NCI-H187 treated with DMSO at 0.1 percent for 48 hours (cell line): ENCODE measurements at regions not wholly inside any gene's neighbourhood (a gene's known extent, or its start where the extent isn't known, plus 50 kb on each side); places are given as distances from the start of the nearest gene placed in this dataset.
"Not testable (repeated sequence)": the region's sequence is repeated elsewhere in the genome, so short reads cannot be mapped to it uniquely, and the experiment has no call there.

ENCODE experiments used
- DNase-seq: peaks from one replicate; lab custom pipeline; 2025; lab: John Stamatoyannopoulos, UW

GRCh38 chr5:124176692-124177091 lies 569.7 kb downstream of the ZNF608 start:
- DNase-seq, result no peak

DNA sequence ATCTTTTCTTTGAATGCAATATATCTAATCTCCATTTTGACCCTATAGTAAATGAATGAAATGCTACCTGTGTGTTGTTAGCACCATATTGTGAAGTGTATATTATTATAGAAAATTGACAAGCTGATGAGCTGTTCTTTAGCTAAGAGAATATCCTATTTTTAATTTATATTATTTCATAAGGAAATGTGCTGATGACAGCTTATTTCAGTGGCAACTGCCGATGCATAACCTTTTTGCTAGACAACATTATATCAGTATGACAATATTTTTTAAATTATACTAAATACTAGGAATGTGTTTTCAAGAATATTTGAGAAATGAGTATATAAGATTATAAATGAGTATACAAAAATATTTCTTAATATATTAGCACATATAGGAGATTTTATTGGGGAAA lies 573.1 kb downstream of the ZNF608 start:
- no peak for DNase-seq

- DNase-seq, result no peak
Observed at GRCh38 chr5:124172389-124173003, 573.9 kb downstream of the ZNF608 start.

- DNase-seq, result not testable (repeated sequence)
Observed at GRCh38 chr5:124168093-124168492, 578.3 kb downstream of the ZNF608 start.

DNA sequence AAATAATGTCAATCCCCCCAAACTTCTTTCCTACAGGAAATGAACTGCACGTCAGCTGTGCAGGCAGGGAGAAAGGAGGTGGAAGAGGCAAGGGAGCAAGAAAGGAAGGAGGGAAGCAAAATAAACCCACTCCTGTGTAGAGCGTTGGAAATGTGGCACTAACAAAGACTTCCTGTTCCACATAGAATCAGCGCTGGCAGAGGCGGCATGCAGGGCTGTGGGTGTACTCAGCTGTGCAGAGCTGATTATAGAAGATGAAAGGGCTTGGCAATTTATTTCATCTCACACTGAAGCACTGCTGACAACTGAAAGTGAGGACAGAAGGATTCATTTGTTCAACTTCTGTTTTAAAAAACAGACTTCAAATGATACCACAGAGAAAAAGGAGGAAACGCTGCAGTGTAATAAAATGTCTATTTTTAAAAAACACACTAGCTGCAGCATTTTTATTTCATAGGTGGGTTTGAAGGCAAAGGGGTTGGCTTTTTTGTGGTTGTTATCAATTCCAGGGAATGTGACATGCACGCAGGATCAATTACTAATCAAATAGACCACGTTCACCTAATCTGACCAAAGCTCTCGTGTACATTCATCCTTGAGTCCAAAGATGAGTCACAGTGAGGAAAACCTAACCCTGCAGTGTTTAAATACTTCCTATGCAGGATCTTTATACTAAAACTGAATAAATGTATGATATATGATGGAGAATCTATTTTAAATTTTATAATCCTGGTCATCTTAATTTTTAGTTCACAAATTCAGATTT lies 583.5 kb downstream of the ZNF608 start:
- DNase-seq, result no peak

GRCh38 chr5:124161266-124161665 lies 585.2 kb downstream of the ZNF608 start:
- no peak for DNase-seq

DNA sequence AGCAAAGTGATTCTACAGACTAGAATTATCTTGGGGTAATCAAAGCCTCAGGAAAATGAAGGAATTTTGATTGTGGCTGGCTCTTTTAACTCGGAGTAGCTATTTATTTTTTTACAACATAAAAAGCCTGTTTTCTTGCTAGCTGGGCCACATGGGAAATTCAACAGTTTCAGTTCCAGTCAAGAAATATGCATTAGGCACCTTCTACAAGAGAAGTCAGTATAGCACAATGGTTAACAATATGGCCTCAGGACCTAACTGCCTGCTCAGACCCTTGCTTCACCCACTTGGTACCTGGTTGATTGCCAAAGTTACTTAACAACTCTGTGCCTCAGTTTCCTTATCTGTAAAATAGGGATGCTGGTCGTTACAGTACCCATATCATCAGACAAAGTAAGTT lies 586.2 kb downstream of the ZNF608 start:
- no peak for DNase-seq

GRCh38 chr5:124157320-124157719 lies 589.1 kb downstream of the ZNF608 start:
- DNase-seq, result no peak

DNA sequence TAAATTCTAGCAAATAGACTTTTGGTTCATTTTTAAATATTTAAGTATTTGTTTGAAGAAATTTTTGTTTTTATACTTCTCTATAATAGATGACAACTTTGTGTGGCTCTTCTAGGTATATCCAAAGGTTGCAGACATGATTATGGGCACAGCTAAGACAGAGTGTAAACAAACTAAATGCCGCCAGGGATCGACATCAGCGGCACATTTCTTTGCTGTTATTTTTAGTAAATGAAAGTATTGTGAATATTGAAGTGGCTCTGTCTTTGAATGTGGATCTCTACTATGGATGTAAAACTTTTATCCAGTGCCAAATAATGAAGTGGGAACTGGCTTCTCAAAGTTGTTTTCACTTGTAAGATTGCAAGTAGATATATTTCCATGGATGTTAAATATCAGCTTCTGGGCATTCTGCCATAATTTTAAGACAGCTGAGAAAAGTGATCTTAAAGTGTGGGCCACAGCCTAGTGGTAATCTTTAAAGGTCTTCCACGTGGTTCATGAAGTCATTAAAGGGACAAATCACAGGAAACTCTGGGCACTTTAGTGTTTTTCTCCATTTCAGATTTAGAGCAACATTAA lies 589.9 kb downstream of the ZNF608 start:
- no peak for DNase-seq

DNA sequence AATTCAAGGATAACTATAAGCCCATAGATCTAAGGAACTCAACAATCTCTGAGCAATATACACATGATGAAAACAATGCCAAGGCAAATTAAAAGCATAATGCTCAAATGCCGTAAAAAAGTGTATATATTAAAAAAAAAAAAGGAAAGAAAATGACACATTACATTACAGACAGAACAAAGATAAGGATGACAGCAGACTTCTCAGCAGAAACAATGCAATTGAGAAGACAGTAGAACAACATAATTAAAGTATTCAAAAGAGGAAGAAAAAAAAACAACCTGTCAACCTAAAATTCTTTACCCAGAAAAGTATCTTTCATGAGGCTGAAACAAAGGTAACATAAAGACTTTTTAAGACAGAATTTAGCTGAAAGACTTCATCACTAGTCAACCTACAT lies 591.7 kb downstream of the ZNF608 start:
- DNase-seq, result no peak

DNA sequence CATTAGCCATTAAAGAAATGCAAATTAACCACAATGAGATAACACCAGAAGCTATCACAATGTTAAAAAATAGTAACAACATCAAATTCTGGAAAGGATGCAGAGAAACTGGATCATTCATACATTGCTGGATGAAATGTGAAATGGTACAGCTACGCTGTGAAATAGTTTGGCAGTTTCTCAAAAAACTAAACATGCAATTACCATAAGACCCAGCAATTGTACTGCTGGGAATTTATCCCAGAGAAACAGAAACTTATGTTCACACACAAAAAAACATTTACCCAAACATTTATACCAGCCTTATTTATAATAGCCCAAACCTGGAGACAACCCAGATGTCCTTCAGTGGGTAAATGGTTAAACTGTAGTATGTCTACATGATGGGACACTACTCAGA lies 592.9 kb downstream of the ZNF608 start:
- no peak for DNase-seq

- DNase-seq, result no peak
Observed at GRCh38 chr5:124148574-124148973, 597.9 kb downstream of the ZNF608 start.

DNA sequence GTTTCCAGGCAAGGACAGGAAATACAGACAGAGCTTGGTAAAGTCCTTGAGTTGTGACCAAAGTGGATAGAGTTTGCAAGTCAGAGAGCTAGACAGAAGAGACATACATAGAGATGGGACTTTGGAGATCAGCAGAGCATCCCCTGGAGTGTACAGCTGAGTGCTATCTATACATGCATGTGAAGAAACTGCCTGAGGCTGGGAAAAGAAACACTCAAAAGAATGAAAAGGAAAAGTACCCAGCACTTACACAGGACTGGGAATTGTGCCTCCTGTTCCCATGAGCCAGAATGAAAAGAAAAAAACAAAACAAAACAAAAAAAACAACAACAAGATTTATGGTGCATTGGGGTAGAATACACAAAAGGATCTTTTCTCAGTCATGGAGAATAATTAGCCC lies 606.4 kb downstream of the ZNF608 start:
- DNase-seq, result no peak

DNA sequence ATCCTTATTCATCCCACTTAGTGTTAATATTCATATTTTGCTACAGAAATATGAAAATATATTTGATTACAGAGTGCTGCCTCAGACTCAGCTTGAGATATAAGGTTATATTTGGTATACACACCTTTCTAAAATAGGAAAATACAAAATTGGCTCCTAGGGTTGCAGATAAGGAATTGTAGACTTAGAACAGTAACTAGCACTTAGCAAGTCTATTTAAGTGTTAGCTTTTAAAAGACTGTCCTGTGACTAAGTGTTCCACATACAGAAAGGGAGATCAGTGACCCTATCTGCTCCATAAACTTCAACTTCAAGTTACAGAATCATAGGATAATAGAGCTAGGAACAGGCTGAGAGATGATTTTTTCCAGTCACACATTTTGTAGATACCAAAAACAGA lies 607.0 kb downstream of the ZNF608 start:
- no peak for DNase-seq

- DNase-seq, result no peak
Observed at GRCh38 chr5:124136609-124137008, 609.8 kb downstream of the ZNF608 start.

DNA sequence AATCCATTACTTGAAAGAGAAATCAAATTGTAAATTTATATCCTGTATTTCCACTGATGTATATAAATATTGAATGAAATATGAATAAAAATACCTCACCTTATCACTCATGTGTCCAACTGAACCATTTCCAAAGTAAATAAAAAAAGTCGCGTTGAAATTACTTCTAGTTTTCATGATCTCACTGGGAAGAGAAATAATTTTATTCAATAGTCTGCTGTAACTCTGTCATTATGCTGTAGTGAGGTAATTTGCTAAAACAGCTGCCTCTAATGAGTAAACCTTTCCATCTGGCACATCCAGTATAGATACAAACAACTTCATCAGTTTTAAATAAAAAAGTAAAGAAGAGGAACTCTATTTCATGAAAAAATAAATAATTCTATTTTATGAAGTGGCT lies 611.5 kb downstream of the ZNF608 start:
- DNase-seq, result no peak

GRCh38 chr5:124133406-124133805 lies 613.0 kb downstream of the ZNF608 start:
- DNase-seq, result no peak

- no peak for DNase-seq
Observed at GRCh38 chr5:124132843-124133242, 613.6 kb downstream of the ZNF608 start.

DNA sequence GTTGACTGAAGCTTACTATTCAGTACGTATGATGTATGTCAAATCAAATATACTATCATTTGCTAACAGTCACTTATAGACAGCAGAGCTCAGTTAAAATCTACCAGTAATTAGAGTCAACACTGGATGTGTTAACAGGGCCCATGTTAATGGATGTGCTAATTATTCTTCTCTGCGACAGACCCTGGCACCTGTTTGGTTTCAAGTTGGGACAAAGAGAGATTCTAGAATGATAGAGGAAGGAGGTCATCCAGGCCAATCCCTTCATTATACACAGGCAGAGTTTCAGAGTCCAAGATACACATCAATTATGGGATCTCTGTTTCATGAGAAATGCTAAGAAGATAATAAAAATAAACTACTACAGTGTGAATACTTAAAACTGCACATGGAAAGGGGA lies 615.0 kb downstream of the ZNF608 start:
- DNase-seq, result no peak

DNA sequence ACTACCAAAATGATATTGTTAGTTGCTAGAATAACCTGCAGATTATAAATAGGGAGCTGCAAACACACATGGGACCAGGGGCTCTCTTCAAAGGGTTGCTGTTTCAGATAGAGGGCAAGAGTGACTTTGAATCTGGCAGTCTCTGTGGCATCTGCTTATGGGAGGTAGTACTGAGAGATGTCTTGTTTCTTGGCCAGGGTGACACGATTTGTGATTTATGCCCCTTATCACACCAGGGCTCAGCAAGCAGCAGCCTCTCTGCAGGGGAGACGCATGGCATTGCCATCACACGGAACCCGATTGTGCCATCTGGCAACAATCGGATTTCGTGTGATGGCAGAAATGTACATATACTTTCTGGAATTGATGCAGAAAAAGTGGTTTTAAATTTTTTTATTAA lies 615.6 kb downstream of the ZNF608 start:
- no peak for DNase-seq

GRCh38 chr5:124128867-124129266 lies 616.9 kb downstream of the CSNK1G3 start:
- DNase-seq, result no peak

DNA sequence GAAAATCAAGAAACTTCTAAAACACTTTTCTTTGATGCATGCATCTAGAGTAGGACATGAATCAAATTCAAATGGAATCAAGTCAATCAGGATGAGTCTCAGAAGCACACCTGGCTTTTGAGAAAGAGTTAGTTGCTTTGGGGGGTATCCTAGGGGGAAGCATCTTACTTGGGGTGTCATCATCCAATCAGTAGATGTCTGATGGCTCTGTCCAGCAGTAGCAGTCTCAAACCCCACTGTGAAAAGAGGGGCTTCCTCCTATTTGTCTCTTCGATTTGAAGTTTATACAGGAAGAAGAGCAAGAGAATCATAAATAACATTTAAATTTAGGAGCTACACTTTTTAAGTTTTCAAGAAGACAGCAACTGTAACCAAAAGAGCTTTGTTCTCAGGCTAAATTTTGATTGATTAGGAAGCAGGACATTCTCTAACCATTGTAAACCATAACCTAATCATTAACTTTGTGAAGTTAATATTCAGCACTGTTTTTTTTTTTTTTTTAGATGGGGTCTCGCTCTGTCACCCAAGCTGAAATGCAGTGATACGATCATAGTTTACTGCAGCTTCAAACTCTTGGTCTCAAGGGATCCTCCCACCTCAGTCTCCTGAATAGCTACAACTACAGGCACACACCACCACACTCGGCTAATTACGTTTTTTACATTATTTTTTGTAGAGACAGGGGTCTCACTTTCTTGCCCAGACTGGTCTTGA lies 614.7 kb downstream of the CSNK1G3 start:
- no peak for DNase-seq

DNA sequence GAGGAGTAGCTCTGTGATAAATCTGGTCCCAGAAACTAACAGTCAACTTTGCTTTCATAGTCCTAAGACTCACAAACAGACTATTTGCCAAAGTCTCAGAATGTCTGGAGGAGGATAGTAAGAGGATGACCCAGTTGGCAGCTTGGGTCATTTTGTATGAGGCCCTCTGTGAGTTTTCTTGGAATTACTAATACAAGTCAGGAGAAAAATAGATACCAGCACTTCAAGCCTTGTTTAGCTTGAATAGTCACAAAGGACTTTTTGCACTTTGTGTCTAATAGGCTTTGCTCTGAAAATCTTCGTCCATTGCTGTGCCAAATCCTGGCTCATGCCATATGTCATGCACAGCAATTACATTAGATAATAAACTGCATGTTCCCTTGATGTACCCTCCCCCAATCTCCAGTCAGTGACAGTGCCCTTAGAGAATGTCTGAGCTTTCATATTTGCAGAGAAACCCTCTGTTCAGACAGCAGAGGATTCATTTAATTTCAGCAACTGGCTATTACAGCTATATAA lies 612.8 kb downstream of the CSNK1G3 start:
- DNase-seq, result no peak
